NCI-H345 (cell line): ENCODE measurements at regions not wholly inside any gene's neighbourhood (a gene's known extent, or its start where the extent isn't known, plus 50 kb on each side); places are given as distances from the start of the nearest gene placed in this dataset.

ENCODE experiments used
- DNase-seq: peaks from one replicate; lab custom pipeline; 2025; lab: John Stamatoyannopoulos, UW

GRCh38 chr11:76721755-76722677 lies 51.5 kb upstream of the LRRC32 start:
- DNase-seq = peak; percentile 82

- DNase-seq = no peak
Observed at GRCh38 chr11:76723142-76723541, 52.6 kb upstream of the LRRC32 start.

GRCh38 chr11:76723548-76723947 lies 53.0 kb upstream of the LRRC32 start:
- DNase-seq = no peak

GRCh38 chr11:76724171-76724768 lies 53.7 kb upstream of the LRRC32 start:
- DNase-seq = no peak

- no peak for DNase-seq
Observed at GRCh38 chr11:76728227-76728626, 54.9 kb upstream of the TSKU start.

- no peak for DNase-seq
Observed at GRCh38 chr11:76728778-76729177, 54.4 kb upstream of the TSKU start.

GRCh38 chr11:76729214-76729613 lies 53.9 kb upstream of the TSKU start:
- no peak for DNase-seq

GRCh38 chr11:76730887-76731565 lies 52.1 kb upstream of the TSKU start:
- DNase-seq = no peak

- DNase-seq = no peak
Observed at GRCh38 chr11:76732643-76733042, 50.5 kb upstream of the TSKU start.
